ENCODE measurements at regions not wholly inside any gene's neighbourhood (a gene's known extent, or its start where the extent isn't known, plus 50 kb on each side); places are given as distances from the start of the nearest gene placed in this dataset.

GRCh38 chr2:12205086-12205485 is 458.7 kb downstream of the LPIN1 start:
- no peaks in the 10 kb centered on the region for H3K4me1 ChIP-seq
- no peaks in the 10 kb centered on the region for H3K27me3 ChIP-seq
- no peak for DNase-seq
- H3K36me3 ChIP-seq, result no peaks in the 10 kb centered on the region
- TF ChIP-seq CTCF (IDR thresholded peaks at IDR 0.05), result no peak
- H3K9ac ChIP-seq (ENCODE audit: low read depth in 2 of 2, low read length in 2 of 2), result no peak overlapping the region
- no peak overlapping the region for H3K4me3 ChIP-seq
- no peaks in the 10 kb centered on the region for H3K9me3 ChIP-seq
- H3K27ac ChIP-seq, result no peak overlapping the region
- intact Hi-C loops (cut with DNase I), result no loop called here

- H3K36me3 ChIP-seq, result no peaks in the 10 kb centered on the region
- H3K27me3 ChIP-seq, result no peaks in the 10 kb centered on the region
- H3K9ac ChIP-seq (ENCODE audit: low read depth in 2 of 2, low read length in 2 of 2), result no peak overlapping the region
- H3K4me3 ChIP-seq, result no peak overlapping the region
- H3K4me1 ChIP-seq, result no peaks in the 10 kb centered on the region
- intact Hi-C loops (cut with DNase I), result no loop called here
- no peak overlapping the region for H3K27ac ChIP-seq
- DNase-seq, result no peak
- H3K9me3 ChIP-seq, result no peaks in the 10 kb centered on the region
- TF ChIP-seq CTCF (IDR thresholded peaks at IDR 0.05), result no peak
These were observed 461.1 kb downstream of the LPIN1 start for GRCh38 chr2:12207491-12207890.

GRCh38 chr2:12210016-12210933 is 463.8 kb downstream of the LPIN1 start:
- H3K4me1 ChIP-seq, result no peaks in the 10 kb centered on the region
- no peak for DNase-seq
- TF ChIP-seq CTCF (IDR thresholded peaks at IDR 0.05), result no peak
- no peak overlapping the region for H3K9ac ChIP-seq (ENCODE audit: low read depth in 2 of 2, low read length in 2 of 2)
- H3K9me3 ChIP-seq, result no peaks in the 10 kb centered on the region
- no peaks in the 10 kb centered on the region for H3K27me3 ChIP-seq
- no peak overlapping the region for H3K4me3 ChIP-seq
- intact Hi-C loops (cut with DNase I), result no loop called here
- no peaks in the 10 kb centered on the region for H3K36me3 ChIP-seq
- H3K27ac ChIP-seq, result no peak overlapping the region

- no peaks in the 10 kb centered on the region for H3K4me1 ChIP-seq
- H3K27me3 ChIP-seq, result no peaks in the 10 kb centered on the region
- no peak overlapping the region for H3K4me3 ChIP-seq
- DNase-seq, result no peak
- intact Hi-C loops (cut with DNase I), result no loop called here
- TF ChIP-seq CTCF (IDR thresholded peaks at IDR 0.05), result no peak
- H3K9me3 ChIP-seq, result no peaks in the 10 kb centered on the region
- H3K9ac ChIP-seq (ENCODE audit: low read depth in 2 of 2, low read length in 2 of 2), result no peak overlapping the region
- H3K27ac ChIP-seq, result no peak overlapping the region
- H3K36me3 ChIP-seq, result no peaks in the 10 kb centered on the region
These were observed 465.1 kb downstream of the LPIN1 start for GRCh38 chr2:12211326-12212175.

- Histone ChIP-seq H3K9ac (ENCODE audit: low read depth in 2 of 2, low read length in 2 of 2) (no peak overlapping the region), H3K27ac (no peak overlapping the region), H3K4me3 (no peak overlapping the region), H3K4me1 (no peaks in the 10 kb centered on the region), H3K36me3 (no peaks in the 10 kb centered on the region), H3K27me3 (no peaks in the 10 kb centered on the region), H3K9me3 (no peaks in the 10 kb centered on the region)
- intact Hi-C loops (cut with DNase I), result no loop called here
- no peak for TF ChIP-seq CTCF (IDR thresholded peaks at IDR 0.05)
- no peak for DNase-seq
These were observed 466.6 kb downstream of the LPIN1 start for GRCh38 chr2:12212841-12213597.

Measured in colonic mucosa (tissue), 4 donors.